Panc1 (cell line): ENCODE measurements at regions not wholly inside any gene's neighbourhood (a gene's known extent, or its start where the extent isn't known, plus 50 kb on each side); places are given as distances from the start of the nearest gene placed in this dataset.

Source experiments
- ATAC-seq: fragments of 200-7000 bp; cut with Tn5 transposase; 2 replicates; pipeline ENCODE4 v1.9.1; 2020; ENCODE audit warnings: mild to moderate bottlenecking, moderate library complexity
- BruUV-seq: library from RNA; stranded (reverse); fragments of 400-500 nt; replicated peaks from 2 replicates; lab custom pipeline; 2021; lab: Mats Ljungman, UMichigan
- CTCF ChIA-PET: fragments of 300-600 bp; sonication (Branson Sonifier 250); formaldehyde crosslinking; loops from one replicate; lab custom pipeline; 2022; ENCODE audit warnings: antibody characterized with exemption; lab: Charles Lee
- POLR2A ChIA-PET: fragments of 300-600 bp; sonication (Branson Sonifier 250); formaldehyde crosslinking; loops from one replicate; lab custom pipeline; 2022; ENCODE audit warnings: antibody characterized with exemption; lab: Charles Lee
- DNase-seq: peaks from one replicate; pipeline ENCODE4 v3.0.0-alpha.2; 2010; ENCODE audit warnings: low read depth, low spot score
- H3K27ac ChIP-seq: 2 replicates; pipeline ENCODE4 v1.5.1; 2011; ENCODE audit warnings: mild to moderate bottlenecking, low read length, inconsistent platforms
- H3K27me3 ChIP-seq: fragments of 200-500 bp; sonication (Bioruptor generic); 2 replicates; pipeline ENCODE4 v1.6.0; 2014; ENCODE audit warnings: low read length, inconsistent platforms; ENCODE audit not compliant: control insufficient read depth, insufficient read depth
- H3K36me3 ChIP-seq: fragments of 200-500 bp; sonication (Bioruptor generic); 2 replicates; pipeline ENCODE4 v1.5.1; 2014; ENCODE audit warnings: inconsistent platforms, mild to moderate bottlenecking, low read length, moderate library complexity; ENCODE audit not compliant: control insufficient read depth, insufficient read depth
- H3K4me1 ChIP-seq: 2 replicates; pipeline ENCODE4 v1.5.1; 2011; ENCODE audit warnings: inconsistent platforms, mild to moderate bottlenecking, low read length, moderate library complexity; ENCODE audit not compliant: control insufficient read depth, insufficient read depth
- H3K4me3 ChIP-seq, 2 experiments: 2 replicates each; pipeline ENCODE4 v1.5.1; 2011 to 2012; ENCODE audit warnings: low read depth in 2 of 2, low read length in 2 of 2, mild to moderate bottlenecking in 2 of 2, inconsistent platforms in 1 of 2, moderate library complexity in 1 of 2
- H3K9me3 ChIP-seq: fragments of 200-500 bp; sonication (Bioruptor generic); 2 replicates; pipeline ENCODE4 v1.5.1; 2014; ENCODE audit warnings: low read depth, mild to moderate bottlenecking, inconsistent platforms, low read length, moderate library complexity; ENCODE audit not compliant: control insufficient read depth, insufficient read depth
- CTCF ChIP-seq: fragments of 450-650 bp; IDR thresholded peaks from 2 replicates; pipeline ENCODE4 v1.5.1; 2017; ENCODE audit warnings: mild to moderate bottlenecking
- POLR2AphosphoS5 ChIP-seq: IDR thresholded peaks from 2 replicates; pipeline ENCODE4 v1.6.1; 2012; ENCODE audit warnings: mild to moderate bottlenecking, low read depth, low read length, moderate library complexity
- REST ChIP-seq, 2 experiments: IDR thresholded peaks; 2 replicates each; pipeline ENCODE4 v1.6.1; 2011 to 2012; ENCODE audit warnings: low read depth in 2 of 2, control low read depth in 1 of 2, low read length in 1 of 2, mild to moderate bottlenecking in 1 of 2, moderate library complexity in 1 of 2; ENCODE audit not compliant: insufficient read depth in 1 of 2
- SIN3A ChIP-seq: IDR thresholded peaks from 2 replicates; pipeline ENCODE4 v1.6.1; 2012; ENCODE audit warnings: low read depth, mild to moderate bottlenecking, low read length, moderate library complexity, borderline replicate concordance; ENCODE audit not compliant: insufficient read depth
- TCF7L2 ChIP-seq: IDR thresholded peaks from 2 replicates; pipeline ENCODE4 v1.6.1; 2011; ENCODE audit warnings: mild to moderate bottlenecking, low read depth, low read length, inconsistent platforms
- in situ Hi-C: cut with HindIII; loops from 2 replicates; pipeline ENCODE4 v1.10.0; 2016; ENCODE audit warnings: low sequenced_read_pairs, low pct_unique_long_range_greater_than_20kb
- intact Hi-C: fragments of 100-400 bp; cut with micrococcal nuclease; formaldehyde crosslinking; loops from one replicate; pipeline ENCODE4 v1.10.0; 2022; ENCODE audit not compliant: unreplicated experiment

- CTCF ChIA-PET, result no interaction called here
- no TSS peak for BruUV-seq
- Histone ChIP-seq H3K36me3 (peaks cover 7% of the 10 kb centered on the region), H3K27me3 (no peaks in the 10 kb centered on the region), H3K9me3 (no peaks in the 10 kb centered on the region), H3K27ac (no peak overlapping the region), H3K4me1 (no peaks in the 10 kb centered on the region), H3K4me3 (no peak overlapping the region)
- in situ Hi-C loops, result no loop called here
- peak; percentile 62; the same call in 1 of the 2 replicates for ATAC-seq
- POLR2A ChIA-PET, result no interaction called here
- no peak for DNase-seq
- TF ChIP-seq REST (IDR thresholded peaks at IDR 0.05; ENCODE audit: insufficient read depth in 1 of 2, low read depth in 2 of 2, low read length in 1 of 2) (no peak), CTCF (peak; percentile 47; the same call in 1 of the 2 replicates)
- intact Hi-C loops, result no loop called here
Observed at GRCh38 chr7:149615690-149616270, 118.2 kb upstream of the ZNF746 start.

- intact Hi-C loops, result no loop called here
- no peak for DNase-seq
- no TSS peak for BruUV-seq
- in situ Hi-C loops, result no loop called here
- Histone ChIP-seq H3K36me3 (peaks cover 19% of the 10 kb centered on the region), H3K4me1 (no peaks in the 10 kb centered on the region), H3K27me3 (no peaks in the 10 kb centered on the region), H3K9me3 (no peaks in the 10 kb centered on the region), H3K27ac (no peak overlapping the region), H3K4me3 (no peak overlapping the region)
- no peak for ATAC-seq
- ChIA-PET POLR2A (no interaction called here), CTCF (no interaction called here)
- TF ChIP-seq TCF7L2, result no peak
- no peak for TF ChIP-seq CTCF
- TF ChIP-seq SIN3A, result no peak
- TF ChIP-seq POLR2AphosphoS5, result no peak
Observed at GRCh38 chr7:149610441-149611011, 112.9 kb upstream of the ZNF746 start.
